Panc1 (cell line): ENCODE measurements at regions not wholly inside any gene's neighbourhood (a gene's known extent, or its start where the extent isn't known, plus 50 kb on each side); places are given as distances from the start of the nearest gene placed in this dataset.

Experiments used
- ATAC-seq: fragments of 200-7000 bp; cut with Tn5 transposase; 2 replicates; pipeline ENCODE4 v1.9.1; 2020; ENCODE audit warnings: mild to moderate bottlenecking, moderate library complexity
- BruUV-seq: library from RNA; stranded (reverse); fragments of 400-500 nt; replicated peaks from 2 replicates; lab custom pipeline; 2021; lab: Mats Ljungman, UMichigan
- CTCF ChIA-PET: fragments of 300-600 bp; sonication (Branson Sonifier 250); formaldehyde crosslinking; loops from one replicate; lab custom pipeline; 2022; ENCODE audit warnings: antibody characterized with exemption; lab: Charles Lee
- POLR2A ChIA-PET: fragments of 300-600 bp; sonication (Branson Sonifier 250); formaldehyde crosslinking; loops from one replicate; lab custom pipeline; 2022; ENCODE audit warnings: antibody characterized with exemption; lab: Charles Lee
- DNase-seq: peaks from one replicate; pipeline ENCODE4 v3.0.0-alpha.2; 2010; ENCODE audit warnings: low read depth, low spot score
- H3K27ac ChIP-seq: 2 replicates; pipeline ENCODE4 v1.5.1; 2011; ENCODE audit warnings: mild to moderate bottlenecking, low read length, inconsistent platforms
- H3K27me3 ChIP-seq: fragments of 200-500 bp; sonication (Bioruptor generic); 2 replicates; pipeline ENCODE4 v1.6.0; 2014; ENCODE audit warnings: low read length, inconsistent platforms; ENCODE audit not compliant: control insufficient read depth, insufficient read depth
- H3K36me3 ChIP-seq: fragments of 200-500 bp; sonication (Bioruptor generic); 2 replicates; pipeline ENCODE4 v1.5.1; 2014; ENCODE audit warnings: inconsistent platforms, mild to moderate bottlenecking, low read length, moderate library complexity; ENCODE audit not compliant: control insufficient read depth, insufficient read depth
- H3K4me1 ChIP-seq: 2 replicates; pipeline ENCODE4 v1.5.1; 2011; ENCODE audit warnings: inconsistent platforms, mild to moderate bottlenecking, low read length, moderate library complexity; ENCODE audit not compliant: control insufficient read depth, insufficient read depth
- H3K4me3 ChIP-seq, 2 experiments: 2 replicates each; pipeline ENCODE4 v1.5.1; 2011 to 2012; ENCODE audit warnings: low read depth in 2 of 2, low read length in 2 of 2, mild to moderate bottlenecking in 2 of 2, inconsistent platforms in 1 of 2, moderate library complexity in 1 of 2
- H3K9me3 ChIP-seq: fragments of 200-500 bp; sonication (Bioruptor generic); 2 replicates; pipeline ENCODE4 v1.5.1; 2014; ENCODE audit warnings: low read depth, mild to moderate bottlenecking, inconsistent platforms, low read length, moderate library complexity; ENCODE audit not compliant: control insufficient read depth, insufficient read depth
- POLR2AphosphoS5 ChIP-seq: IDR thresholded peaks from 2 replicates; pipeline ENCODE4 v1.6.1; 2012; ENCODE audit warnings: mild to moderate bottlenecking, low read depth, low read length, moderate library complexity
- SIN3A ChIP-seq: IDR thresholded peaks from 2 replicates; pipeline ENCODE4 v1.6.1; 2012; ENCODE audit warnings: low read depth, mild to moderate bottlenecking, low read length, moderate library complexity, borderline replicate concordance; ENCODE audit not compliant: insufficient read depth
- TCF7L2 ChIP-seq: IDR thresholded peaks from 2 replicates; pipeline ENCODE4 v1.6.1; 2011; ENCODE audit warnings: mild to moderate bottlenecking, low read depth, low read length, inconsistent platforms
- in situ Hi-C: cut with HindIII; loops from 2 replicates; pipeline ENCODE4 v1.10.0; 2016; ENCODE audit warnings: low sequenced_read_pairs, low pct_unique_long_range_greater_than_20kb
- intact Hi-C: fragments of 100-400 bp; cut with micrococcal nuclease; formaldehyde crosslinking; loops from one replicate; pipeline ENCODE4 v1.10.0; 2022; ENCODE audit not compliant: unreplicated experiment
- TF ChIP-seq, protein P1 (sequence below): fragments of 450-650 bp; IDR thresholded peaks from 2 replicates; pipeline ENCODE4 v1.5.1; 2017; ENCODE audit warnings: mild to moderate bottlenecking
- TF ChIP-seq, protein P2 (sequence below), 2 experiments: IDR thresholded peaks; 2 replicates each; pipeline ENCODE4 v1.6.1; 2011 to 2012; ENCODE audit warnings: low read depth in 2 of 2, control low read depth in 1 of 2, low read length in 1 of 2, mild to moderate bottlenecking in 1 of 2, moderate library complexity in 1 of 2; ENCODE audit not compliant: insufficient read depth in 1 of 2

DNA sequence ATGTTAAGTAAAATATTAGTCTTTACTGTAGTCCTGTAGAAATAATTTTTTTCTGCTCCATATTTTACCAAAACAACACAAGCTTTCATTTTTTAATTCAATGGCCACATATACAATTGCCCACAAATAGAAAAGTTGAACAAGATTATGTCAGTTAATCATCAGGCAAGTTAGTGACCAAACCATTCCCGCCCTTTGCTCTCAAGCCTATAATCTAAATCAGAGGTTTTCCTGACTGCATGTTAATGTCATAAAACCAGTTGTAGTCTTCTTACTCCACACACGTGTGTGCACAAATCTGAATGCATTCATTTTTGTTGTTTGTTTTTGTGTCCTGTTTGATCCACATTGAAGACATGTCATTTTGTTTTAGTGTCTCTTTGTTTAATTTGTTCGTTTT is 1357.7 kb upstream of the GJE1 start:
- Histone ChIP-seq H3K27me3 (no peaks in the 10 kb centered on the region), H3K4me3 (no peak overlapping the region), H3K36me3 (no peaks in the 10 kb centered on the region; the same call in 1 of the 2 replicates), H3K9me3 (peaks cover 8% of the 10 kb centered on the region; the same call in 1 of the 2 replicates), H3K27ac (no peak overlapping the region), H3K4me1 (no peaks in the 10 kb centered on the region)
- no TSS peak for BruUV-seq
- in situ Hi-C loops (no loop called here), intact Hi-C loops (no loop called here)
- POLR2A ChIA-PET, result no interaction called here
- CTCF ChIA-PET, result no interaction called here
- TF ChIP-seq, protein P1, sequence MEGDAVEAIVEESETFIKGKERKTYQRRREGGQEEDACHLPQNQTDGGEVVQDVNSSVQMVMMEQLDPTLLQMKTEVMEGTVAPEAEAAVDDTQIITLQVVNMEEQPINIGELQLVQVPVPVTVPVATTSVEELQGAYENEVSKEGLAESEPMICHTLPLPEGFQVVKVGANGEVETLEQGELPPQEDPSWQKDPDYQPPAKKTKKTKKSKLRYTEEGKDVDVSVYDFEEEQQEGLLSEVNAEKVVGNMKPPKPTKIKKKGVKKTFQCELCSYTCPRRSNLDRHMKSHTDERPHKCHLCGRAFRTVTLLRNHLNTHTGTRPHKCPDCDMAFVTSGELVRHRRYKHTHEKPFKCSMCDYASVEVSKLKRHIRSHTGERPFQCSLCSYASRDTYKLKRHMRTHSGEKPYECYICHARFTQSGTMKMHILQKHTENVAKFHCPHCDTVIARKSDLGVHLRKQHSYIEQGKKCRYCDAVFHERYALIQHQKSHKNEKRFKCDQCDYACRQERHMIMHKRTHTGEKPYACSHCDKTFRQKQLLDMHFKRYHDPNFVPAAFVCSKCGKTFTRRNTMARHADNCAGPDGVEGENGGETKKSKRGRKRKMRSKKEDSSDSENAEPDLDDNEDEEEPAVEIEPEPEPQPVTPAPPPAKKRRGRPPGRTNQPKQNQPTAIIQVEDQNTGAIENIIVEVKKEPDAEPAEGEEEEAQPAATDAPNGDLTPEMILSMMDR, result no peak
- no peak for TF ChIP-seq TCF7L2
- no peak for TF ChIP-seq SIN3A
- TF ChIP-seq, protein P2, sequence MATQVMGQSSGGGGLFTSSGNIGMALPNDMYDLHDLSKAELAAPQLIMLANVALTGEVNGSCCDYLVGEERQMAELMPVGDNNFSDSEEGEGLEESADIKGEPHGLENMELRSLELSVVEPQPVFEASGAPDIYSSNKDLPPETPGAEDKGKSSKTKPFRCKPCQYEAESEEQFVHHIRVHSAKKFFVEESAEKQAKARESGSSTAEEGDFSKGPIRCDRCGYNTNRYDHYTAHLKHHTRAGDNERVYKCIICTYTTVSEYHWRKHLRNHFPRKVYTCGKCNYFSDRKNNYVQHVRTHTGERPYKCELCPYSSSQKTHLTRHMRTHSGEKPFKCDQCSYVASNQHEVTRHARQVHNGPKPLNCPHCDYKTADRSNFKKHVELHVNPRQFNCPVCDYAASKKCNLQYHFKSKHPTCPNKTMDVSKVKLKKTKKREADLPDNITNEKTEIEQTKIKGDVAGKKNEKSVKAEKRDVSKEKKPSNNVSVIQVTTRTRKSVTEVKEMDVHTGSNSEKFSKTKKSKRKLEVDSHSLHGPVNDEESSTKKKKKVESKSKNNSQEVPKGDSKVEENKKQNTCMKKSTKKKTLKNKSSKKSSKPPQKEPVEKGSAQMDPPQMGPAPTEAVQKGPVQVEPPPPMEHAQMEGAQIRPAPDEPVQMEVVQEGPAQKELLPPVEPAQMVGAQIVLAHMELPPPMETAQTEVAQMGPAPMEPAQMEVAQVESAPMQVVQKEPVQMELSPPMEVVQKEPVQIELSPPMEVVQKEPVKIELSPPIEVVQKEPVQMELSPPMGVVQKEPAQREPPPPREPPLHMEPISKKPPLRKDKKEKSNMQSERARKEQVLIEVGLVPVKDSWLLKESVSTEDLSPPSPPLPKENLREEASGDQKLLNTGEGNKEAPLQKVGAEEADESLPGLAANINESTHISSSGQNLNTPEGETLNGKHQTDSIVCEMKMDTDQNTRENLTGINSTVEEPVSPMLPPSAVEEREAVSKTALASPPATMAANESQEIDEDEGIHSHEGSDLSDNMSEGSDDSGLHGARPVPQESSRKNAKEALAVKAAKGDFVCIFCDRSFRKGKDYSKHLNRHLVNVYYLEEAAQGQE (IDR thresholded peaks at IDR 0.05; ENCODE audit: insufficient read depth in 1 of 2, low read depth in 2 of 2, low read length in 1 of 2), result no peak
- no peak for TF ChIP-seq POLR2AphosphoS5
- no peak for DNase-seq
- ATAC-seq, result no peak

DNA sequence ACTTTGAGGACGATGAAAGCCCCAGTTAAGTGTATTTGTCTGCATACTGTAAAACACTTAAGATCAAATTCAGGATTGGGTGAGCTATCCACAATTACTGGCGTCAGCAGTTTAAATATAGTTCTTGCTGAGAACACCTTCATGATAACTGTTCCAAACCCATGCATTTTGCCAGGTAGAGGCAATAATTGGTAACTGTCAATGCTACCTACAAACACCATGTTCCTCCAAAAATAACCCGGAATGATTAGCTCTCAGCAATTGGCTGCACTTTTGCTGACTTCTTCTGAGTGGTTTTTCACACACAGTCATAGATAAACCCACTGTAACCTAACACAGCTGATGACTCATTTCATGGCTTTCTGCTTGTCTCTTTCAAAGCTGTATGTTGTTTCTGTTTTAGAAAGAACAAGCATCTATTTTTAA is 1358.6 kb upstream of the GJE1 start:
- POLR2A ChIA-PET, result no interaction called here
- intact Hi-C loops, result no loop called here
- in situ Hi-C loops, result no loop called here

More for the DNA sequence above, 1358.6 kb upstream of the GJE1 start:
- no peak overlapping the region for H3K4me3 ChIP-seq
- H3K27me3 ChIP-seq, result no peaks in the 10 kb centered on the region
- TF ChIP-seq POLR2AphosphoS5 (no peak), SIN3A (no peak), TCF7L2 (no peak)
- TF ChIP-seq, protein P1, result no peak
- TF ChIP-seq, protein P2 (IDR thresholded peaks at IDR 0.05; ENCODE audit: insufficient read depth in 1 of 2, low read depth in 2 of 2, low read length in 1 of 2), result no peak
- ATAC-seq (no peak), DNase-seq (peak; percentile 2)
- BruUV-seq, result no TSS peak
- CTCF ChIA-PET, result no interaction called here
- H3K4me1 ChIP-seq, result no peaks in the 10 kb centered on the region
- H3K27ac ChIP-seq, result no peak overlapping the region
- H3K36me3 ChIP-seq, result no peaks in the 10 kb centered on the region; the same call in 1 of the 2 replicates
- H3K9me3 ChIP-seq, result peaks cover 12% of the 10 kb centered on the region
